Endodermal cell (in vitro differentiated cells): ENCODE measurements at regions not wholly inside any gene's neighbourhood (a gene's known extent, or its start where the extent isn't known, plus 50 kb on each side); places are given as distances from the start of the nearest gene placed in this dataset.

Experiments used
- DNase-seq: peaks from one replicate; pipeline ENCODE4 v3.0.0-alpha.2; 2017
- H3K27ac ChIP-seq: 2 replicates; pipeline ENCODE4 v1.5.1; 2013; ENCODE audit warnings: mild to moderate bottlenecking, low read depth, low read length, moderate library complexity
- H3K27me3 ChIP-seq: 2 replicates; pipeline ENCODE4 v1.6.1; 2013; ENCODE audit warnings: mild to moderate bottlenecking, low read length, moderate library complexity; ENCODE audit not compliant: insufficient read depth, control insufficient read depth, poor library complexity, severe bottlenecking
- H3K36me3 ChIP-seq: 2 replicates; pipeline ENCODE4 v1.7.0; 2013; ENCODE audit warnings: mild to moderate bottlenecking, low read length, moderate library complexity; ENCODE audit not compliant: control insufficient read depth, insufficient read depth
- H3K4me1 ChIP-seq: one replicate; pipeline ENCODE4 v1.7.0; 2013; ENCODE audit warnings: low read length; ENCODE audit not compliant: control insufficient read depth, insufficient read depth
- H3K4me3 ChIP-seq: 2 replicates; pipeline ENCODE4 v1.5.1; 2013; ENCODE audit warnings: mild to moderate bottlenecking, low read length, moderate library complexity
- H3K9ac ChIP-seq: 2 replicates; pipeline ENCODE4 v1.6.1; 2013; ENCODE audit warnings: mild to moderate bottlenecking, low read length, moderate library complexity; ENCODE audit not compliant: poor library complexity, severe bottlenecking; ENCODE audit errors: extremely low read depth
- H3K9me3 ChIP-seq: 2 replicates; pipeline ENCODE4 v1.6.1; 2013; ENCODE audit warnings: mild to moderate bottlenecking, low read length, moderate library complexity; ENCODE audit not compliant: control insufficient read depth
- H3K27ac Mint-ChIP-seq: 2 replicates; pipeline ENCODE4 v1.8.0; 2020; ENCODE audit warnings: mixed read lengths
- H3K27me3 Mint-ChIP-seq: 2 replicates; pipeline ENCODE4 v1.8.0; 2021; ENCODE audit warnings: mild to moderate bottlenecking, mixed read lengths; ENCODE audit not compliant: insufficient read depth
- H3K36me3 Mint-ChIP-seq: 2 replicates; pipeline ENCODE4 v1.8.0; 2020; ENCODE audit warnings: low read depth, mixed read lengths
- H3K4me1 Mint-ChIP-seq: 2 replicates; pipeline ENCODE4 v1.8.0; 2020; ENCODE audit warnings: mixed read lengths
- H3K4me3 Mint-ChIP-seq: 2 replicates; pipeline ENCODE4 v1.8.0; 2020; ENCODE audit warnings: mild to moderate bottlenecking, moderate library complexity, mixed read lengths
- H3K9me3 Mint-ChIP-seq: 2 replicates; pipeline ENCODE4 v1.8.0; 2020; ENCODE audit warnings: mild to moderate bottlenecking, mixed read lengths
- CTCF ChIP-seq: fragments of 200-600 bp; sonication (generic); conservative IDR thresholded peaks from 2 replicates; pipeline ENCODE4 v1.5.0; 2021; ENCODE audit warnings: antibody characterized with exemption, mild to moderate bottlenecking
- WGBS, 2 experiments: methylation state at CpG; one replicate each; pipeline versions ENCODE4 v1.1.5 to v1.1.7; 2013; ENCODE audit warnings: missing lambda C conversion rate in 2 of 2, mixed read lengths in 1 of 2; ENCODE audit not compliant: insufficient coverage in 1 of 2, insufficient read length in 1 of 2; 5-methylcytosine and 5-hydroxymethylcytosine counted together

- Mint-ChIP-seq H3K27me3 (peaks cover 43% of the 10 kb centered on the region), H3K4me3 (no peak overlapping the region), H3K4me1 (peaks cover 39% of the 10 kb centered on the region), H3K36me3 (no peaks in the 10 kb centered on the region), H3K9me3 (no peaks in the 10 kb centered on the region), H3K27ac (no peak overlapping the region)
- DNase-seq, result no peak
- no peak overlapping the region for H3K9ac ChIP-seq
- H3K27me3 ChIP-seq, result no peaks in the 10 kb centered on the region
- H3K4me1 ChIP-seq, result peaks cover 19% of the 10 kb centered on the region
- TF ChIP-seq CTCF, result no peak
- no peaks in the 10 kb centered on the region for H3K36me3 ChIP-seq
- 92 to 100% methylated on average over 2 of the region's 2 CpGs for WGBS, 2 experiments
- H3K4me3 ChIP-seq, result no peak overlapping the region
- H3K9me3 ChIP-seq, result no peaks in the 10 kb centered on the region
- H3K27ac ChIP-seq, result no peak overlapping the region
Observed at GRCh38 chr15:96049323-96049722, 281.2 kb upstream of the NR2F2 start.

GRCh38 chr15:96049766-96050165 is 280.7 kb upstream of the NR2F2 start:
- no peaks in the 10 kb centered on the region for H3K36me3 Mint-ChIP-seq
- Histone ChIP-seq H3K27me3 (no peaks in the 10 kb centered on the region), H3K36me3 (no peaks in the 10 kb centered on the region), H3K9me3 (no peaks in the 10 kb centered on the region), H3K4me1 (peaks cover 19% of the 10 kb centered on the region), H3K27ac (no peak overlapping the region), H3K9ac (no peak overlapping the region), H3K4me3 (no peak overlapping the region)
- no peak for TF ChIP-seq CTCF
- no peak for DNase-seq
- H3K4me3 Mint-ChIP-seq, result no peak overlapping the region
- WGBS, 2 experiments, result 94% methylated on average over 1 of the region's 1 CpG; no CpG with 5 or more reads in 1 of the 2 experiments
- no peaks in the 10 kb centered on the region for H3K9me3 Mint-ChIP-seq
- no peak overlapping the region for H3K27ac Mint-ChIP-seq
- H3K4me1 Mint-ChIP-seq, result peaks cover 42% of the 10 kb centered on the region
- H3K27me3 Mint-ChIP-seq, result peaks cover 46% of the 10 kb centered on the region

- H3K27ac Mint-ChIP-seq, result no peak overlapping the region
Observed at GRCh38 chr15:96051598-96051997, 278.9 kb upstream of the NR2F2 start.

More at GRCh38 chr15:96051598-96051997, 278.9 kb upstream of the NR2F2 start:
- WGBS, 2 experiments, result 82 to 100% methylated on average over 2 of the region's 2 CpGs
- peaks cover 9% of the 10 kb centered on the region for H3K9me3 ChIP-seq
- Mint-ChIP-seq H3K4me1 (peaks cover 39% of the 10 kb centered on the region), H3K27me3 (peaks cover 63% of the 10 kb centered on the region), H3K4me3 (no peak overlapping the region), H3K36me3 (no peaks in the 10 kb centered on the region), H3K9me3 (peaks cover 10% of the 10 kb centered on the region)
- H3K27me3 ChIP-seq, result no peaks in the 10 kb centered on the region
- H3K36me3 ChIP-seq, result no peaks in the 10 kb centered on the region
- H3K4me3 ChIP-seq, result no peak overlapping the region
- no peak overlapping the region for H3K27ac ChIP-seq
- no peak for TF ChIP-seq CTCF
- H3K4me1 ChIP-seq, result peaks cover 19% of the 10 kb centered on the region
- no peak overlapping the region for H3K9ac ChIP-seq
- no peak for DNase-seq
